Hepatocyte (in vitro differentiated cells): ENCODE measurements at regions not wholly inside any gene's neighbourhood (a gene's known extent, or its start where the extent isn't known, plus 50 kb on each side); places are given as distances from the start of the nearest gene placed in this dataset.

ENCODE experiments used
- DNase-seq: peaks from one replicate; pipeline ENCODE4 v3.0.0-alpha.2; 2016; ENCODE audit warnings: low spot score
- H2AFZ ChIP-seq: fragments of 200-600 bp; sonication (generic); 2 replicates; pipeline ENCODE4 v1.6.0; 2016; ENCODE audit warnings: antibody characterized with exemption, mild to moderate bottlenecking
- H3K27ac ChIP-seq: fragments of 200-600 bp; sonication (generic); 2 replicates; pipeline ENCODE4 v1.5.1; 2016; ENCODE audit warnings: mild to moderate bottlenecking
- H3K27me3 ChIP-seq: fragments of 200-600 bp; sonication (generic); 2 replicates; pipeline ENCODE4 v1.6.1; 2016
- H3K36me3 ChIP-seq: fragments of 200-600 bp; sonication (generic); replicated peaks from 2 replicates; pipeline ENCODE4 v1.5.1; 2016; ENCODE audit warnings: low read depth; ENCODE audit not compliant: insufficient read depth
- H3K4me1 ChIP-seq: fragments of 200-600 bp; sonication (generic); 2 replicates; pipeline ENCODE4 v1.5.1; 2016; ENCODE audit warnings: mild to moderate bottlenecking, moderate library complexity; ENCODE audit not compliant: insufficient read depth
- H3K4me2 ChIP-seq: fragments of 200-600 bp; sonication (generic); 2 replicates; pipeline ENCODE4 v1.6.0; 2016
- H3K4me3 ChIP-seq: fragments of 200-600 bp; sonication (generic); 2 replicates; pipeline ENCODE4 v1.5.1; 2016; ENCODE audit warnings: mild to moderate bottlenecking
- H3K79me2 ChIP-seq: fragments of 200-600 bp; sonication (generic); 2 replicates; pipeline ENCODE4 v1.6.0; 2017; ENCODE audit warnings: mild to moderate bottlenecking
- H3K9me2 ChIP-seq: fragments of 200-600 bp; sonication (generic); replicated peaks from 2 replicates; pipeline ENCODE4 v1.6.0; 2017; ENCODE audit warnings: mild to moderate bottlenecking; ENCODE audit not compliant: insufficient read depth
- H3K9me3 ChIP-seq: fragments of 200-600 bp; sonication (generic); 2 replicates; pipeline ENCODE4 v1.5.1; 2016; ENCODE audit warnings: low read depth, mild to moderate bottlenecking
- H4K20me1 ChIP-seq: fragments of 200-600 bp; sonication (generic); 2 replicates; pipeline ENCODE4 v1.6.0; 2016; ENCODE audit warnings: mild to moderate bottlenecking; ENCODE audit not compliant: insufficient read depth, poor library complexity, severe bottlenecking
- CTCF ChIP-seq: fragments of 200-600 bp; sonication (generic); IDR thresholded peaks from 2 replicates; pipeline ENCODE4 v1.5.1; 2016; ENCODE audit warnings: antibody characterized with exemption, mild to moderate bottlenecking; ENCODE audit not compliant: poor library complexity
- EZH2 ChIP-seq: fragments of 200-600 bp; sonication (generic); IDR thresholded peaks from 2 replicates; pipeline ENCODE4 v1.6.1; 2016; ENCODE audit warnings: antibody characterized with exemption, mild to moderate bottlenecking, borderline replicate concordance
- EZH2phosphoT487 ChIP-seq: fragments of 200-600 bp; sonication (generic); IDR thresholded peaks from one replicate; pipeline ENCODE4 v1.6.1; 2018; ENCODE audit warnings: antibody characterized with exemption, mild to moderate bottlenecking, low read depth, moderate library complexity; ENCODE audit not compliant: unreplicated experiment, severe bottlenecking
- WGBS: methylation state at CpG from one replicate; pipeline ENCODE4 v1.1.6; 2016; ENCODE audit warnings: low lambda C conversion rate; ENCODE audit errors: missing lambda C conversion rate; 5-methylcytosine and 5-hydroxymethylcytosine counted together

DNA sequence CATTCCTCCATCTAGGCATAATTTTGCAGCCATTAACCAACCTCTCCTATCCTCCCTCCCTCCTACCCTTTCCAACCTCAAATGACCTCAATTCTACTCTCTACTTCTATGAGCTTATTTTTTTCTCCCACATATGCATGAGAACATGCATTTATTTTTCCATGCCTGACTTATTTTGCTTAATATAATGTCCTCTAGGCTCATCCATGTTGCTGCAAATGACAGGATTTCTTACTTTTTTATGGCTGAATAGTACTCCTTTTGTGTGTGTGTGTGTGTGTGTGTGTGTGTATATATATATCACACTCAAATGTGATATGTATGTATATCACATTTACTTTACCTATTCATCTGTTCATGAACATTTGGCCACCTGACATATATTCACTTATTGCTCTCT lies 339.4 kb downstream of the SIPA1L2 start:
- no peak overlapping the region for H3K4me2 ChIP-seq
- H3K9me3 ChIP-seq: no peaks in the 10 kb centered on the region
- H2AFZ ChIP-seq: no peak overlapping the region
- no peak overlapping the region for H3K27ac ChIP-seq
- TF ChIP-seq EZH2 (no peak), EZH2phosphoT487 (no peak), CTCF (no peak)
- no peaks in the 10 kb centered on the region for H3K36me3 ChIP-seq
- no peaks in the 10 kb centered on the region for H3K79me2 ChIP-seq
- no peaks in the 10 kb centered on the region for H4K20me1 ChIP-seq
- no peak overlapping the region for H3K4me3 ChIP-seq
- H3K27me3 ChIP-seq: no peaks in the 10 kb centered on the region
- H3K9me2 ChIP-seq: no peaks in the 10 kb centered on the region
- no peaks in the 10 kb centered on the region for H3K4me1 ChIP-seq
- no peak for DNase-seq

DNA sequence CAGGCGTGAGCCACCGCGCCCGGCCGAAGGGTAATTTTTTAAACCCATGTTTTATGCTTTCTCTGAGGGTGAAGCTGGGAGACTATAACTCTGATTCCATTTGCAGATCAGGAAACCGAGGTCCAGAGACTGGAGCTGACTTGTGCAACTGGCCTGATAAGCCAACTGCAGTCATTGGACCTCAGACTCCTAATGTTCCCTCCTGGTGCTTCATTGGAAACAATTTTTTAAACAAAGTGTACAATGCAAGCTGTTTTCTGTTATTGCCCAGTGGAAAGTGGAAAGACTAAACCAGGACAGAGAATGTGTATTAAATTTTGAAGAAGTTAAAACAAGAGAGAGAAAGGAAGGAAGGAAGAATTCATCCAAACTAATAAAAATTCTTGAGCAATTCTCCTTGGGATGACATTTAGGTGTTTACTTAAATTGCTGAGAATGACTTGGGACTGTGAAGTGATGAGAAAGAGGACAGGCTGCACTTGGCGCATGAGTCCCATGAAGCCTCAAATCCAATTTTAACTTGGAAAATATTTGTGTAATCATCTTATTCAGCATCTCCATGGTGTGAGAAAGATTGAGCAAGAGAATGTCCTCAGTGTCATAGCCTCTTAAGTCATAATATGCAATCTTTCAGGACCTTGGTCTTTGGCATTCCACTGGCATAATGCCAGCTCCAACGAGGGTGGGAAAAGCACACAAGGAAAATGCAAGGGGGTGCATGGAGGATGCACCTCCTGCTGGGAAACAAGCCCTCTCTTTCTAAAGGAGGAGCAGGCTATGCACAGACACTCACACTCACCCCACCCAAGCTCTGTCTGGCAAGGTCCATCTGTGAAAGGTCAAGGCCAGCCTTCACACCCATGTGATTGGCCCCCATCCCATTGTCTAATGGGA lies 342.0 kb downstream of the SIPA1L2 start:
- no peak overlapping the region for H2AFZ ChIP-seq
- H3K4me3 ChIP-seq: no peak overlapping the region
- H3K9me2 ChIP-seq: no peaks in the 10 kb centered on the region
- no peaks in the 10 kb centered on the region for H3K4me1 ChIP-seq
- H3K4me2 ChIP-seq: no peak overlapping the region
- no peaks in the 10 kb centered on the region for H3K36me3 ChIP-seq
- H3K27ac ChIP-seq: no peak overlapping the region
- no peaks in the 10 kb centered on the region for H3K79me2 ChIP-seq
- no peak for DNase-seq
- 87% methylated on average over 8 of the region's 8 CpGs for WGBS
- H3K9me3 ChIP-seq: no peaks in the 10 kb centered on the region
- no peaks in the 10 kb centered on the region for H3K27me3 ChIP-seq
- TF ChIP-seq CTCF (no peak), EZH2phosphoT487 (no peak), EZH2 (no peak)
- no peaks in the 10 kb centered on the region for H4K20me1 ChIP-seq

- no peak for DNase-seq
- TF ChIP-seq EZH2phosphoT487 (no peak), CTCF (no peak), EZH2 (no peak)
- no peaks in the 10 kb centered on the region for H3K79me2 ChIP-seq
- WGBS: 87% methylated on average over 6 of the region's 6 CpGs
- no peak overlapping the region for H2AFZ ChIP-seq
- no peaks in the 10 kb centered on the region for H4K20me1 ChIP-seq
- H3K27ac ChIP-seq: no peak overlapping the region
- no peaks in the 10 kb centered on the region for H3K27me3 ChIP-seq
- H3K4me2 ChIP-seq: no peak overlapping the region
- no peaks in the 10 kb centered on the region for H3K36me3 ChIP-seq
- H3K9me3 ChIP-seq: no peaks in the 10 kb centered on the region
- H3K4me3 ChIP-seq: no peak overlapping the region
- H3K4me1 ChIP-seq: no peaks in the 10 kb centered on the region
- no peaks in the 10 kb centered on the region for H3K9me2 ChIP-seq
Observed at GRCh38 chr1:232285138-232285537, 344.8 kb downstream of the SIPA1L2 start.
